ENCODE measurements at regions not wholly inside any gene's neighbourhood (a gene's known extent, or its start where the extent isn't known, plus 50 kb on each side); places are given as distances from the start of the nearest gene placed in this dataset.

GRCh38 chr4:120611092-120611491, 311.4 kb downstream of the PRDM5 start:
- no peaks in the 10 kb centered on the region for H3K9me2 ChIP-seq (ENCODE audit: insufficient read depth, low read length)
- no peak overlapping the region for H3K4me2 ChIP-seq (ENCODE audit: low read length)
- no peaks in the 10 kb centered on the region for H3K9me3 ChIP-seq (ENCODE audit: low read length)
- no peaks in the 10 kb centered on the region for H3K27me3 ChIP-seq (ENCODE audit: insufficient read depth, low read depth, low read length)
- no peaks in the 10 kb centered on the region for H3F3A ChIP-seq (ENCODE audit: insufficient read depth, low read length, poor library complexity, severe bottlenecking)
- H2AFZ ChIP-seq (ENCODE audit: low read depth, low read length): no peak overlapping the region
- H3K4me3 ChIP-seq (ENCODE audit: low read length): no peak overlapping the region
- H4K20me1 ChIP-seq (ENCODE audit: insufficient read depth): no peaks in the 10 kb centered on the region
- no peak overlapping the region for H3K9ac ChIP-seq (ENCODE audit: low read length)
- H3K27ac ChIP-seq (ENCODE audit: low read length): no peak overlapping the region
- H3K79me2 ChIP-seq (replicated peaks; ENCODE audit: insufficient read depth, low read length): no peaks in the 10 kb centered on the region
- TF ChIP-seq SMC3 (conservative IDR thresholded peaks at IDR 0.05; ENCODE audit: poor library complexity) (no peak), POLR2AphosphoS5 (IDR thresholded peaks at IDR 0.05) (no peak), EP300 (conservative IDR thresholded peaks at IDR 0.05; ENCODE audit: poor library complexity, severe bottlenecking) (no peak), EZH2 (IDR thresholded peaks at IDR 0.05; ENCODE audit: borderline replicate concordance, insufficient read depth, low read length, poor library complexity, severe bottlenecking) (no peak), CTCF (IDR thresholded peaks at IDR 0.05; ENCODE audit: poor library complexity, severe bottlenecking) (no peak), REST (IDR thresholded peaks at IDR 0.05; ENCODE audit: borderline replicate concordance) (no peak), RAD21 (conservative IDR thresholded peaks at IDR 0.05) (no peak), MXI1 (conservative IDR thresholded peaks at IDR 0.05; ENCODE audit: poor library complexity, severe bottlenecking) (no peak), TAF1 (IDR thresholded peaks at IDR 0.05; ENCODE audit: low read depth) (no peak)
- H3K36me3 ChIP-seq (ENCODE audit: insufficient read depth, low read length): no peaks in the 10 kb centered on the region

GRCh38 chr4:120591038-120591437, 331.5 kb downstream of the PRDM5 start:
- Histone ChIP-seq H3K4me3 (ENCODE audit: low read length) (no peak overlapping the region), H3K4me2 (ENCODE audit: low read length) (no peak overlapping the region), H2AFZ (ENCODE audit: low read depth, low read length) (no peak overlapping the region), H3K27ac (ENCODE audit: low read length) (no peak overlapping the region), H3K27me3 (ENCODE audit: insufficient read depth, low read depth, low read length) (no peaks in the 10 kb centered on the region), H3K36me3 (ENCODE audit: insufficient read depth, low read length) (no peaks in the 10 kb centered on the region), H3K9ac (ENCODE audit: low read length) (no peak overlapping the region), H4K20me1 (ENCODE audit: insufficient read depth) (no peaks in the 10 kb centered on the region), H3F3A (ENCODE audit: insufficient read depth, low read length, poor library complexity, severe bottlenecking) (no peaks in the 10 kb centered on the region), H3K9me2 (ENCODE audit: insufficient read depth, low read length) (no peaks in the 10 kb centered on the region), H3K9me3 (ENCODE audit: low read length) (no peaks in the 10 kb centered on the region), H3K79me2 (replicated peaks; ENCODE audit: insufficient read depth, low read length) (no peaks in the 10 kb centered on the region)
- TF ChIP-seq EZH2 (IDR thresholded peaks at IDR 0.05; ENCODE audit: borderline replicate concordance, insufficient read depth, low read length, poor library complexity, severe bottlenecking) (no peak), RAD21 (conservative IDR thresholded peaks at IDR 0.05) (no peak), EP300 (conservative IDR thresholded peaks at IDR 0.05; ENCODE audit: poor library complexity, severe bottlenecking) (no peak), CTCF (IDR thresholded peaks at IDR 0.05; ENCODE audit: poor library complexity, severe bottlenecking) (no peak), POLR2AphosphoS5 (IDR thresholded peaks at IDR 0.05) (no peak), SMC3 (conservative IDR thresholded peaks at IDR 0.05; ENCODE audit: poor library complexity) (no peak), TAF1 (IDR thresholded peaks at IDR 0.05; ENCODE audit: low read depth) (no peak)
